Type B pancreatic cell (in vitro differentiated cells): ENCODE measurements at regions not wholly inside any gene's neighbourhood (a gene's known extent, or its start where the extent isn't known, plus 50 kb on each side); places are given as distances from the start of the nearest gene placed in this dataset.

Source experiments
- DNase-seq: peaks from one replicate; pipeline ENCODE4 v3.0.0; 2021; ENCODE audit warnings: mixed read lengths; ENCODE audit not compliant: unreplicated experiment; ENCODE audit errors: extremely low spot score
- H3K27ac Mint-ChIP-seq: 2 replicates; pipeline ENCODE4 v1.8.0; 2021; ENCODE audit warnings: mild to moderate bottlenecking, mixed read lengths
- H3K27me3 Mint-ChIP-seq: 2 replicates; pipeline ENCODE4 v1.8.0; 2021; ENCODE audit warnings: mixed read lengths
- H3K36me3 Mint-ChIP-seq: 2 replicates; pipeline ENCODE4 v1.8.0; 2021; ENCODE audit warnings: mixed read lengths
- H3K4me1 Mint-ChIP-seq: one replicate; pipeline ENCODE4 v1.8.0; 2021; ENCODE audit warnings: mixed read lengths; ENCODE audit not compliant: unreplicated experiment
- H3K4me3 Mint-ChIP-seq: 2 replicates; pipeline ENCODE4 v1.8.0; 2021; ENCODE audit warnings: mild to moderate bottlenecking, mixed read lengths
- H3K9me3 Mint-ChIP-seq: 2 replicates; pipeline ENCODE4 v1.8.0; 2021; ENCODE audit warnings: mixed read lengths
- TF ChIP-seq, protein P1 (sequence below): fragments of 200-600 bp; sonication (generic); conservative IDR thresholded peaks from 2 replicates; pipeline ENCODE4 v1.5.0; 2021; ENCODE audit warnings: antibody characterized with exemption, mild to moderate bottlenecking

DNA sequence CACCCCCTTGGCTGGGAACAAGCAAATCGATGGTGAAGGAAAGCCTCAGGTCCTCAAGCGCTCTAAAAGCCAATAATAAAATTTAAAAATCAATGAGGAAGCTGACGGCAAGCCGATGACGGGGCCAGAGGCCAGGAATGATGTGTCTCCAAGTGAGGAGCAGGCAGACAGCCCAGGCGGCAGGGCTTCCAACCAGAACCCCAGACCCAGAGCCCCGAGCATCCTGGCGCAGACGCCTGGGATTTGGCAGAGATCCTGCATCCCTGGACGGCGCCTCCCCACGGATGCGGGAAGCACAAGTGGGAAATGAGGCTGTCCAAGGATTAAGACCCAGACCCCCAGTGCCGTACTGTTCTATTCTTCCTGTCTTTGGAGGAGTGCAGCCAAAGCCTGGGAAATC lies 123.0 kb upstream of the PROK2 start:
- TF ChIP-seq, protein P1, sequence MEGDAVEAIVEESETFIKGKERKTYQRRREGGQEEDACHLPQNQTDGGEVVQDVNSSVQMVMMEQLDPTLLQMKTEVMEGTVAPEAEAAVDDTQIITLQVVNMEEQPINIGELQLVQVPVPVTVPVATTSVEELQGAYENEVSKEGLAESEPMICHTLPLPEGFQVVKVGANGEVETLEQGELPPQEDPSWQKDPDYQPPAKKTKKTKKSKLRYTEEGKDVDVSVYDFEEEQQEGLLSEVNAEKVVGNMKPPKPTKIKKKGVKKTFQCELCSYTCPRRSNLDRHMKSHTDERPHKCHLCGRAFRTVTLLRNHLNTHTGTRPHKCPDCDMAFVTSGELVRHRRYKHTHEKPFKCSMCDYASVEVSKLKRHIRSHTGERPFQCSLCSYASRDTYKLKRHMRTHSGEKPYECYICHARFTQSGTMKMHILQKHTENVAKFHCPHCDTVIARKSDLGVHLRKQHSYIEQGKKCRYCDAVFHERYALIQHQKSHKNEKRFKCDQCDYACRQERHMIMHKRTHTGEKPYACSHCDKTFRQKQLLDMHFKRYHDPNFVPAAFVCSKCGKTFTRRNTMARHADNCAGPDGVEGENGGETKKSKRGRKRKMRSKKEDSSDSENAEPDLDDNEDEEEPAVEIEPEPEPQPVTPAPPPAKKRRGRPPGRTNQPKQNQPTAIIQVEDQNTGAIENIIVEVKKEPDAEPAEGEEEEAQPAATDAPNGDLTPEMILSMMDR, result no peak
- H3K27ac Mint-ChIP-seq, result no peak overlapping the region
- H3K4me1 Mint-ChIP-seq, result peaks cover 18% of the 10 kb centered on the region
- no peak for DNase-seq
- H3K9me3 Mint-ChIP-seq, result no peaks in the 10 kb centered on the region
- H3K4me3 Mint-ChIP-seq, result no peak overlapping the region
- H3K36me3 Mint-ChIP-seq, result no peaks in the 10 kb centered on the region
- peaks cover 19% of the 10 kb centered on the region for H3K27me3 Mint-ChIP-seq

DNA sequence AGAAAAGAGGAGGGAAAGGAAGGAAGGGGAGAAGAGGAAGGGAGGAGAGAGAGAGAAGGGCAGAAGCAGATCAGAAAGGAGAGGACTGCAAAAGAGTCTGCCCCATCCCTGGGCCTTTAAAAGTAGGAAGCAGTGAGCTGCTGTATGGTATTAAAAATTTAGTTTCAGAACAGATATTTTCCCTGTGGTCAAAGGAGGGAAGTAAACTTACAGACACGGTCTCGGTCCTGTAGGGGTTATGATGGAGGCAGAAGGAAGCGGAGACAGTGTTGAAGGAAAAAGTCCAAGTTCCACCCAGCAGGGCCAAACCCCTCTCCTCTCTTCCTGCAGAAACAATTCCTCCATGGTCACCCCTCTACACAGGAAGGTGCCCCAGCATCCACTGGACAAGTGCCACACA lies 122.0 kb upstream of the PROK2 start:
- no peak for DNase-seq
- Mint-ChIP-seq H3K9me3 (no peaks in the 10 kb centered on the region), H3K27ac (no peak overlapping the region), H3K4me3 (no peak overlapping the region), H3K36me3 (no peaks in the 10 kb centered on the region), H3K27me3 (peaks cover 19% of the 10 kb centered on the region), H3K4me1 (peaks cover 28% of the 10 kb centered on the region)
- TF ChIP-seq, protein P1, result no peak

DNA sequence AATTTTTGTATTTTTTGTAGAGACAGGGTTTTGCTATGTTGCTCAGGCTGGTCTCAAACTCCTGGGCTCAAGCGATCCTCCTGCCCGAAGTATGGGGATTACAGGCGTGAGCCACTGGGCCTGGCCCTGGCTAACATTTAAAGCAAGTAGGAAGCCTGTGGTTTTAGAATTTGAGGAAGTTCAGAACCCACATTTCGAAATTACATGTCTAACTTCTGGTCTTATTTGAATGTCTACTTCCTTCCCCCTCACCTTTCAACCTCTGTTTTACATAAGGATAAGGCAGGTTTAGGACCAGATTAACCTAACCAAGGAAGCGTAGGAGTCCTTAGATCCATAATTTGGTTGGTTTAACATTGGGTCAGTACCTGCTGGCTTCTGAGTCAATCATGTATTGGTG lies 120.5 kb upstream of the PROK2 start:
- peaks cover 19% of the 10 kb centered on the region for H3K27me3 Mint-ChIP-seq
- H3K4me3 Mint-ChIP-seq, result no peak overlapping the region
- H3K27ac Mint-ChIP-seq, result no peak overlapping the region
- TF ChIP-seq, protein P1, result no peak
- peaks cover 33% of the 10 kb centered on the region for H3K4me1 Mint-ChIP-seq
- DNase-seq, result no peak
- H3K36me3 Mint-ChIP-seq, result no peaks in the 10 kb centered on the region
- H3K9me3 Mint-ChIP-seq, result no peaks in the 10 kb centered on the region

DNA sequence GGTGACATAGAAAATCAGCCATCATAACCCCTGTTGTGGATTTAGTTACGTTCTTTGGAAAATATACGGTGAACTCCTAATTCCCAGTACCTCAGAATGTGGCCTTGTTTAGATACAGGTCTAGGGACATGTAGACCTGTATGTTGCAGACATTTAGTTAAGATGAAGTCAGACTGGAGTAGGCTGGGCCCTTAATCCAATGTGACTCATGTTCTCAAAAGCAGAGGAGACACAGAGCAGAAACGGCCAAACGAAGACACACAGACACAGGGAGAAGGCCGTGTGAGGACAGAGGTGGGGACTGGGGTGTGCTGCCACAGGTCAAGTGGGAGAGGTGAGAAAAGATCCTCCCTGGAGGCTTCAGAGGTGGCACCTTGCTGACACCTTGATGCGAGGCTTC lies 119.0 kb upstream of the PROK2 start:
- no peaks in the 10 kb centered on the region for H3K36me3 Mint-ChIP-seq
- no peak overlapping the region for H3K27ac Mint-ChIP-seq
- no peak for DNase-seq
- H3K9me3 Mint-ChIP-seq, result no peaks in the 10 kb centered on the region
- no peak overlapping the region for H3K4me3 Mint-ChIP-seq
- H3K4me1 Mint-ChIP-seq, result peaks cover 21% of the 10 kb centered on the region
- H3K27me3 Mint-ChIP-seq, result peaks cover 23% of the 10 kb centered on the region
- TF ChIP-seq, protein P1, result no peak

DNA sequence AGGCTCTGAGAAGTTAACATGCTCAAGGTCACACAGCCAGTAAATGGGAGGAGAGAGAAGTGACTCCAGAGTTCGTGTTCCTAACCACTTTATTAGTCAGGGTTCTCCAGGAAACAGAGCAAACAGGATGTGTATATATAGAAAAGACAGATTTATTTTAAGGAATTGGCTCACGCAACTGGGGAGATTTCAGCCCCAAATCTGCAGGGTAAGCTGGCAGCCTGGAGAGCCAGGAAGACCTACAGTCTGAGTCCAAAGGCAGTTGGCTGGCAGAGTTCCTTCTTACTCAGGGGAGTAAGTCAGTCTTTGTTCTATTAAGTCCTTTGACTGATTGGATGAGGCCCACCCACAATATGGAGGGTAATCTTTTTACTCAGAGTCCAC lies 118.2 kb upstream of the PROK2 start:
- Mint-ChIP-seq H3K4me1 (peaks cover 15% of the 10 kb centered on the region), H3K9me3 (no peaks in the 10 kb centered on the region), H3K27ac (no peak overlapping the region), H3K36me3 (no peaks in the 10 kb centered on the region), H3K4me3 (no peak overlapping the region), H3K27me3 (peaks cover 20% of the 10 kb centered on the region)
- TF ChIP-seq, protein P1, result no peak
- DNase-seq, result no peak
